ENCODE measurements at regions not wholly inside any gene's neighbourhood (a gene's known extent, or its start where the extent isn't known, plus 50 kb on each side); places are given as distances from the start of the nearest gene placed in this dataset.

GRCh38 chr15:62462721-62463120 is 297.6 kb upstream of the C2CD4B start:
- TF ChIP-seq, protein P1, sequence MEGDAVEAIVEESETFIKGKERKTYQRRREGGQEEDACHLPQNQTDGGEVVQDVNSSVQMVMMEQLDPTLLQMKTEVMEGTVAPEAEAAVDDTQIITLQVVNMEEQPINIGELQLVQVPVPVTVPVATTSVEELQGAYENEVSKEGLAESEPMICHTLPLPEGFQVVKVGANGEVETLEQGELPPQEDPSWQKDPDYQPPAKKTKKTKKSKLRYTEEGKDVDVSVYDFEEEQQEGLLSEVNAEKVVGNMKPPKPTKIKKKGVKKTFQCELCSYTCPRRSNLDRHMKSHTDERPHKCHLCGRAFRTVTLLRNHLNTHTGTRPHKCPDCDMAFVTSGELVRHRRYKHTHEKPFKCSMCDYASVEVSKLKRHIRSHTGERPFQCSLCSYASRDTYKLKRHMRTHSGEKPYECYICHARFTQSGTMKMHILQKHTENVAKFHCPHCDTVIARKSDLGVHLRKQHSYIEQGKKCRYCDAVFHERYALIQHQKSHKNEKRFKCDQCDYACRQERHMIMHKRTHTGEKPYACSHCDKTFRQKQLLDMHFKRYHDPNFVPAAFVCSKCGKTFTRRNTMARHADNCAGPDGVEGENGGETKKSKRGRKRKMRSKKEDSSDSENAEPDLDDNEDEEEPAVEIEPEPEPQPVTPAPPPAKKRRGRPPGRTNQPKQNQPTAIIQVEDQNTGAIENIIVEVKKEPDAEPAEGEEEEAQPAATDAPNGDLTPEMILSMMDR (IDR thresholded peaks at IDR 0.05 in 8 of 11, conservative IDR thresholded peaks at IDR 0.05 in 3 of 11), result no peak
- TF ChIP-seq POLR2A (IDR thresholded peaks at IDR 0.05) (no peak), POLR2AphosphoS5 (IDR thresholded peaks at IDR 0.05) (no peak)
